AG09319 (cell line): ENCODE measurements at regions not wholly inside any gene's neighbourhood (a gene's known extent, or its start where the extent isn't known, plus 50 kb on each side); places are given as distances from the start of the nearest gene placed in this dataset.

ENCODE experiments used
- DNase-seq: peaks from one replicate; pipeline ENCODE4 v3.0.0-alpha.2; 2010; ENCODE audit warnings: low read depth; ENCODE audit errors: extremely low read depth
- CTCF ChIP-seq: IDR thresholded peaks from 2 replicates; pipeline ENCODE4 v1.5.1; 2011; ENCODE audit warnings: low read depth, mild to moderate bottlenecking, inconsistent platforms, low read length, moderate library complexity

- TF ChIP-seq CTCF: no peak
- DNase-seq: no peak
These were observed 182.1 kb downstream of the RFC3 start for GRCh38 chr13:33999811-34000605.

- DNase-seq: no peak
- TF ChIP-seq CTCF: no peak
These were observed 183.0 kb downstream of the RFC3 start for GRCh38 chr13:34000955-34001354.

GRCh38 chr13:34001389-34001788 is 183.4 kb downstream of the RFC3 start:
- no peak for DNase-seq
- no peak for TF ChIP-seq CTCF

DNA sequence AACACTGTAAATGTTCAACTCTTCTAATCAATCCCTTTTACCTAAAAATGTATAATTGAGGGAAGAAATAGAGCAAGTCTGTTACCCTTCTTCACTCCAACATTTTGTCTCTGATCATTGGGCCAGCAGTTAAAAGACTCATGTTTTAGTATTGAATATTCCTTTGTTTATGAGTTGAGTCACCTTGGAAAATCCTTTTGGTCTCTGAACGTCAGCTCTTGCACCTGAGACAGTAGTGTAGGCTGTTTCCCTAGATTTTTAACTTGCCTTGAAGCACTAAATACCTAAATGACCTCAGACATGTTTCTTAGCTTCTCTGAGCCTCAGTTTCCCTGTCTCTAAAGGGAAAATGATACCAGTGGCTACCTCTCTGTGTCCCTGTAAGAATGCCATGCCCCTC is 184.2 kb downstream of the RFC3 start:
- no peak for DNase-seq
- no peak for TF ChIP-seq CTCF

DNA sequence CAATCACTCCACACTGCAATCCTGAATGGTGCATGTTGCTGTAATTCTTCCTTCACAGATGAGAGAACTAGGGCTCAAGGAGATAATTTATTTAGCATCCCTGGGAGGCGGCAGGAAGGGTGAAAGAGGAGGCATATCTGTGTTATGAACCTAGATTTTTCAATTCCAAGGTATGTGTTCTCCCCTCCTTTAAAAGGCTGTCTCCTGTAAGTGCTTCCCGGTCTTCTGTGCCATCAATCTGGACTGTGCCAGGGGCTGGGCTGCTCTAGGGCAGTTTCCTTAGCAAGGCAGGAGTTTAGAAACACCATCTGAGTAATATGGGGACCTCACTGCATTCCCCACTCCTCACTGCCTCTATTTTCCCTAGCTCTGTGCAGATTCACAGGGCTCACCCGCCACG is 185.0 kb downstream of the RFC3 start:
- no peak for TF ChIP-seq CTCF

DNA sequence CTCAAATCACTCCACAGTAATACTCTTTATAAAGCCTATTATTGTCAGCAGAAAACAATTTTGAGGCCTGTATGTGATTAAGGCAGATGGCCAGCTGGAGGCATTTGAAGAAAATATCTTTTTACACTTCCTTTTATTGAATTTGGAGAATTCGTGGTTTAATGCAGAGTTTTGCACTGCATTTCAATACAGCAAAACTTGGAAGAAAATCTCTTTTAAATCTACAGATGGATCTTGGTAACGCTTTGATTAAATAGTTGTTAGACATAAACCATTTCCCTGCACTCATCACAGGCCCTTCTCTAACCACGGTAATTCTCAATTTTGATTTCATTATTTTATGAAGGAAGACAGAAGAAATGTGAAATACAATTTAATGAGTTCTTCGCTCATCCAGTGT is 185.7 kb downstream of the RFC3 start:
- DNase-seq: no peak
- no peak for TF ChIP-seq CTCF

More for the DNA sequence above, 185.0 kb downstream of the RFC3 start:
- DNase-seq: no peak

DNA sequence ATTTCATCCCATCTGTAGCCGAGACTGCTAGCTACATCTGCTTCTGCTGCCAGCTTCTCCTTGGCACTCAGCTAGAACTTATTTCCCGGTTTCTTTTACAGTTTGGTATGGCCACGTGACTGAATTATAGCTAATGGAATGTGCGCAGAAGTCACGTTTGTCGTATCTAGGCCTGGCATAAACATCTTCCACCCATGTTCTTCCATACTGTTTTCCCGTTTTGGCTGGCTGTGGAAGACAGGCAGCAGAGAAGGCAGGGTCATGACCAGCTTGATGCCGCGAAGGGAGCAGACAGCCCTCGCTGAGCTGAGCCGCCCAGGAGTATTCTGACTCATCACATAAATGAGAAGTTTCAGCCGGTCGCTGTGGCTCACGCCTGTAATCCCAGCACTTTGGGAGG is 186.7 kb downstream of the RFC3 start:
- no peak for DNase-seq
- TF ChIP-seq CTCF: no peak
